IMR-90 (cell line): ENCODE measurements at regions not wholly inside any gene's neighbourhood (a gene's known extent, or its start where the extent isn't known, plus 50 kb on each side); places are given as distances from the start of the nearest gene placed in this dataset.

Source experiments
- ATAC-seq: fragments of 200-7000 bp; cut with Tn5 transposase; 2 replicates; pipeline ENCODE4 v1.9.1; 2020; ENCODE audit warnings: low read depth, mild to moderate bottlenecking, moderate library complexity
- BruUV-seq: library from RNA; stranded (reverse); fragments of 400-500 nt; replicated peaks from 2 replicates; lab custom pipeline; 2021; lab: Mats Ljungman, UMichigan
- CTCF ChIA-PET: fragments of 300-600 bp; formaldehyde crosslinking; extraction: SDS; loops from one replicate; lab custom pipeline; 2021; ENCODE audit warnings: antibody characterized with exemption; lab: Yijun Ruan, JAX
- POLR2A ChIA-PET: fragments of 300-600 bp; sonication (Branson Sonifier 250); formaldehyde crosslinking; loops from one replicate; lab custom pipeline; 2022; ENCODE audit warnings: antibody characterized with exemption; ENCODE audit not compliant: unreplicated experiment; lab: Charles Lee
- DNase-seq: peaks from one replicate; pipeline ENCODE4 v3.0.0; 2013
- H2AFZ ChIP-seq: replicated peaks from 2 replicates; pipeline ENCODE3; 2013; ENCODE audit warnings: low read length, mild to moderate bottlenecking; ENCODE audit not compliant: poor library complexity
- H2AK5ac ChIP-seq: 2 replicates; pipeline ENCODE4 v1.6.1; 2013; ENCODE audit warnings: low read depth, low read length, inconsistent platforms
- H2AK9ac ChIP-seq: replicated peaks from 2 replicates; pipeline ENCODE3; 2013; ENCODE audit warnings: mild to moderate bottlenecking, low read depth, low read length, moderate library complexity; ENCODE audit not compliant: poor library complexity
- H2BK120ac ChIP-seq: 2 replicates; pipeline ENCODE4 v1.6.1; 2013; ENCODE audit warnings: low read depth, low read length, inconsistent platforms
- H2BK15ac ChIP-seq: 3 replicates; pipeline ENCODE4 v1.6.1; 2013; ENCODE audit warnings: low read depth, low read length, inconsistent platforms
- H2BK20ac ChIP-seq: 2 replicates; pipeline ENCODE4 v1.6.1; 2013; ENCODE audit warnings: low read depth, mild to moderate bottlenecking, inconsistent platforms, low read length, moderate library complexity
- H2BK5ac ChIP-seq: 2 replicates; pipeline ENCODE4 v1.6.1; 2013; ENCODE audit warnings: mild to moderate bottlenecking, low read depth, low read length, inconsistent platforms; ENCODE audit not compliant: poor library complexity, severe bottlenecking
- H3K14ac ChIP-seq: replicated peaks from 2 replicates; pipeline ENCODE4 v1.6.1; 2013; ENCODE audit warnings: low read depth, low read length, inconsistent platforms
- H3K18ac ChIP-seq: 2 replicates; pipeline ENCODE4 v1.6.1; 2013; ENCODE audit warnings: low read depth, low read length, control low read depth
- H3K23ac ChIP-seq: 2 replicates; pipeline ENCODE4 v1.6.1; 2013; ENCODE audit warnings: low read depth, low read length, inconsistent platforms
- H3K27ac ChIP-seq: 2 replicates; pipeline ENCODE4 v1.5.1; 2013; ENCODE audit warnings: mild to moderate bottlenecking, control low read depth, low read length; ENCODE audit not compliant: insufficient read depth
- H3K27me3 ChIP-seq: 2 replicates; pipeline ENCODE4 v1.6.1; 2013; ENCODE audit warnings: low read length; ENCODE audit not compliant: control insufficient read depth, insufficient read depth
- H3K36me3 ChIP-seq: 2 replicates; pipeline ENCODE4 v1.6.1; 2013; ENCODE audit warnings: low read length, mixed read lengths; ENCODE audit not compliant: control insufficient read depth, insufficient read depth
- H3K4ac ChIP-seq: 2 replicates; pipeline ENCODE4 v1.6.1; 2013; ENCODE audit warnings: low read depth, low read length, inconsistent platforms
- H3K4me1 ChIP-seq: 2 replicates; pipeline ENCODE4 v1.6.1; 2013; ENCODE audit warnings: low read length, mixed read lengths; ENCODE audit not compliant: control insufficient read depth, insufficient read depth
- H3K4me2 ChIP-seq: 2 replicates; pipeline ENCODE4 v1.6.1; 2013; ENCODE audit warnings: low read depth, mild to moderate bottlenecking, control low read depth, low read length, moderate library complexity
- H3K4me3 ChIP-seq: 2 replicates; pipeline ENCODE4 v1.5.1; 2013; ENCODE audit warnings: low read depth, mild to moderate bottlenecking, control low read depth, low read length, moderate library complexity; ENCODE audit not compliant: insufficient read depth
- H3K56ac ChIP-seq: 2 replicates; pipeline ENCODE4 v1.6.1; 2013; ENCODE audit warnings: low read length, inconsistent platforms; ENCODE audit not compliant: insufficient read depth; ENCODE audit errors: extremely low read depth
- H3K79me1 ChIP-seq, 2 experiments: 2 replicates each; pipeline ENCODE4 v1.6.1; 2013; ENCODE audit warnings: low read length in 2 of 2, inconsistent platforms in 1 of 2, low read depth in 1 of 2
- H3K9ac ChIP-seq: 2 replicates; pipeline ENCODE4 v1.6.1; 2013; ENCODE audit warnings: low read depth, low read length, control low read depth
- H3K9me1 ChIP-seq: 2 replicates; pipeline ENCODE4 v1.6.1; 2013; ENCODE audit warnings: low read length, inconsistent platforms; ENCODE audit not compliant: insufficient read depth
- H3K9me3 ChIP-seq: 2 replicates; pipeline ENCODE4 v1.6.1; 2013; ENCODE audit warnings: low read length; ENCODE audit not compliant: control insufficient read depth, insufficient read depth
- H4K20me1 ChIP-seq: 2 replicates; pipeline ENCODE4 v1.6.1; 2013; ENCODE audit warnings: low read length, inconsistent platforms; ENCODE audit not compliant: insufficient read depth
- H4K5ac ChIP-seq: 2 replicates; pipeline ENCODE4 v1.6.1; 2013; ENCODE audit warnings: mild to moderate bottlenecking, low read depth, low read length, control low read depth
- H4K8ac ChIP-seq, 2 experiments: 2 replicates each; pipeline ENCODE4 v1.6.1; 2013; ENCODE audit warnings: low read depth in 2 of 2, low read length in 2 of 2, control low read depth in 1 of 2, inconsistent platforms in 1 of 2
- H4K91ac ChIP-seq: 2 replicates; pipeline ENCODE4 v1.6.1; 2013; ENCODE audit warnings: low read depth, low read length, inconsistent platforms; ENCODE audit not compliant: insufficient read depth
- BHLHE40 ChIP-seq: fragments of 150-350 bp; IDR thresholded peaks from 2 replicates; pipeline ENCODE4 v1.6.1; 2016; ENCODE audit warnings: mild to moderate bottlenecking, low read depth, low read length
- CHD1 ChIP-seq: IDR thresholded peaks from 2 replicates; pipeline ENCODE4 v1.6.1; 2012; ENCODE audit warnings: low read depth, low read length, improper control_type of control experiment
- CTCF ChIP-seq: conservative IDR thresholded peaks from 2 replicates; pipeline ENCODE4 v1.5.1; 2012; ENCODE audit warnings: mild to moderate bottlenecking, low read depth, low read length, improper control_type of control experiment
- ELK1 ChIP-seq: fragments of 150-350 bp; IDR thresholded peaks from 2 replicates; pipeline ENCODE4 v1.6.1; 2016; ENCODE audit warnings: low read depth, mild to moderate bottlenecking, low read length, moderate library complexity, borderline replicate concordance
- FOS ChIP-seq: fragments of 150-350 bp; IDR thresholded peaks from 2 replicates; pipeline ENCODE4 v1.6.1; 2016; ENCODE audit warnings: low read depth, low read length
- MAFK ChIP-seq: IDR thresholded peaks from 2 replicates; pipeline ENCODE4 v1.6.1; 2012; ENCODE audit warnings: low read depth, low read length, improper control_type of control experiment
- MAZ ChIP-seq: IDR thresholded peaks from 2 replicates; pipeline ENCODE4 v1.6.1; 2012; ENCODE audit warnings: low read depth, mild to moderate bottlenecking, low read length, improper control_type of control experiment, moderate library complexity, borderline replicate concordance
- MXI1 ChIP-seq: IDR thresholded peaks from 2 replicates; pipeline ENCODE4 v1.6.1; 2012; ENCODE audit warnings: low read depth, mild to moderate bottlenecking, low read length, moderate library complexity, borderline replicate concordance
- NFE2L2 ChIP-seq: fragments of 150-350 bp; IDR thresholded peaks from 2 replicates; pipeline ENCODE4 v1.6.1; 2016; ENCODE audit warnings: low read depth, mild to moderate bottlenecking, low read length
- POLR2A ChIP-seq: IDR thresholded peaks from 2 replicates; pipeline ENCODE4 v1.6.1; 2012; ENCODE audit warnings: mild to moderate bottlenecking, low read depth, low read length
- RAD21 ChIP-seq: IDR thresholded peaks from 2 replicates; pipeline ENCODE4 v1.6.1; 2012; ENCODE audit warnings: low read length, improper control_type of control experiment
- RCOR1 ChIP-seq: IDR thresholded peaks from 2 replicates; pipeline ENCODE4 v1.6.1; 2012; ENCODE audit warnings: mild to moderate bottlenecking, low read length, improper control_type of control experiment; ENCODE audit not compliant: insufficient replicate concordance
- RFX5 ChIP-seq: IDR thresholded peaks from 2 replicates; pipeline ENCODE4 v1.8.0; 2012; ENCODE audit warnings: low read depth, mild to moderate bottlenecking, low read length, moderate library complexity
- SMC3 ChIP-seq: fragments of 150-350 bp; IDR thresholded peaks from 2 replicates; pipeline ENCODE4 v1.6.1; 2016; ENCODE audit warnings: low read depth, mild to moderate bottlenecking, antibody characterized with exemption, low read length, moderate library complexity
- USF2 ChIP-seq: fragments of 150-350 bp; IDR thresholded peaks from 2 replicates; pipeline ENCODE4 v1.6.1; 2017; ENCODE audit warnings: mild to moderate bottlenecking, antibody characterized with exemption, low read length, low read depth
- WGBS, 2 experiments: methylation state at CpG; one replicate each; pipeline versions ENCODE4 v1.1.5 to v1.1.7; 2013; ENCODE audit warnings: missing lambda C conversion rate in 2 of 2; ENCODE audit not compliant: insufficient read length in 1 of 2; ENCODE audit errors: extremely low coverage in 2 of 2; 5-methylcytosine and 5-hydroxymethylcytosine counted together
- dilution Hi-C: fragments of 300-500 bp; cut with HindIII; formaldehyde crosslinking; loops from one replicate; pipeline ENCODE4 v1.14.3; 2018; ENCODE audit warnings: low sequenced_read_pairs; ENCODE audit not compliant: unreplicated experiment
- in situ Hi-C: fragments of 300-500 bp; cut with MboI; formaldehyde crosslinking; loops from 3 replicates; pipeline ENCODE4 v1.14.3; 2019; ENCODE audit warnings: low sequenced_read_pairs, inconsistent platforms, mixed read lengths
- intact Hi-C: fragments of 100-400 bp; cut with micrococcal nuclease; formaldehyde crosslinking; loops from 2 replicates; pipeline ENCODE4 v1.10.0; 2022

GRCh38 chr6:167226383-167226685, 64.8 kb upstream of the UNC93A start:
- in situ Hi-C loops (no loop called here), intact Hi-C loops (no loop called here), dilution Hi-C loops (no loop called here)
- Histone ChIP-seq H3K23ac (no peak overlapping the region), H3K9me3 (peaks cover 5% of the 10 kb centered on the region; the same call in 1 of the 2 replicates), H3K27me3 (no peaks in the 10 kb centered on the region), H2BK20ac (no peak overlapping the region), H3K9ac (no peak overlapping the region), H3K27ac (no peak overlapping the region), H2BK15ac (no peak overlapping the region), H4K8ac (no peak overlapping the region), H3K4ac (no peak overlapping the region), H3K9me1 (no peaks in the 10 kb centered on the region), H2BK5ac (no peak overlapping the region), H4K91ac (no peak overlapping the region), H3K14ac (no peak overlapping the region), H4K5ac (no peak overlapping the region), H3K4me3 (no peak overlapping the region), H2BK120ac (no peak overlapping the region), H3K4me1 (no peaks in the 10 kb centered on the region), H3K79me1 (no peaks in the 10 kb centered on the region), H2AFZ (no peak overlapping the region), H4K20me1 (no peaks in the 10 kb centered on the region), H3K4me2 (no peak overlapping the region), H3K36me3 (no peaks in the 10 kb centered on the region), H3K56ac (no peak overlapping the region), H3K18ac (no peak overlapping the region), H2AK9ac (no peak overlapping the region), H2AK5ac (no peak overlapping the region)
- TF ChIP-seq RCOR1 (no peak), RFX5 (no peak), MAFK (no peak), FOS (no peak), POLR2A (no peak), MXI1 (no peak), RAD21 (no peak), CTCF (no peak), BHLHE40 (no peak), MAZ (no peak), ELK1 (no peak), CHD1 (no peak), NFE2L2 (no peak), USF2 (no peak), SMC3 (no peak)
- no TSS peak for BruUV-seq
- ChIA-PET CTCF (no interaction called here), POLR2A (no interaction called here)
- WGBS, 2 experiments = no CpG with 5 or more reads among the region's 3 CpGs
- ATAC-seq (no peak), DNase-seq (no peak)
